H1 (cell line): ENCODE measurements at regions not wholly inside any gene's neighbourhood (a gene's known extent, or its start where the extent isn't known, plus 50 kb on each side); places are given as distances from the start of the nearest gene placed in this dataset.

Experiments used
- EP300 ChIP-seq, 2 experiments: IDR thresholded peaks; 1 replicate in 1 of 2; 2 replicates in 1 of 2; pipeline ENCODE4 v1.6.1; 2011 to 2012; ENCODE audit warnings: low read depth in 2 of 2, low read length in 2 of 2, mild to moderate bottlenecking in 2 of 2, borderline replicate concordance in 1 of 2, inconsistent platforms in 1 of 2, moderate library complexity in 1 of 2
- HDAC6 ChIP-seq: IDR thresholded peaks from one replicate; pipeline ENCODE4 v1.7.1; 2012; ENCODE audit warnings: low read depth, mild to moderate bottlenecking, inconsistent platforms, low read length, moderate library complexity
- JUN ChIP-seq: IDR thresholded peaks from 2 replicates; pipeline ENCODE4 v1.6.1; 2011; ENCODE audit warnings: low read depth, mild to moderate bottlenecking, improper control_type of control experiment, low read length
- KDM5A ChIP-seq: fragments of 200-600 bp; IDR thresholded peaks from 2 replicates; pipeline ENCODE4 v1.7.1; 2012; ENCODE audit warnings: mild to moderate bottlenecking, low read length, inconsistent platforms, mixed read lengths
- PHF8 ChIP-seq: fragments of 200-600 bp; sonication (generic); conservative IDR thresholded peaks from 2 replicates; pipeline ENCODE4 v1.7.1; 2012; ENCODE audit warnings: low read depth, mild to moderate bottlenecking, inconsistent platforms, low read length, moderate library complexity
- POLR2A ChIP-seq, 2 experiments: IDR thresholded peaks; 1 replicate in 1 of 2; 2 replicates in 1 of 2; pipeline ENCODE4 v1.6.1; 2011; ENCODE audit warnings: low read depth in 2 of 2, low read length in 2 of 2, mild to moderate bottlenecking in 2 of 2; ENCODE audit errors: control extremely low read depth in 1 of 2
- POLR2AphosphoS5 ChIP-seq: IDR thresholded peaks from 2 replicates; pipeline ENCODE4 v1.6.1; 2011; ENCODE audit warnings: low read depth, low read length
- RAD21 ChIP-seq, 2 experiments: IDR thresholded peaks in 1 of 2; conservative IDR thresholded peaks in 1 of 2; 2 replicates each; pipeline ENCODE4 v1.6.1; 2011; ENCODE audit warnings: low read depth in 2 of 2, low read length in 2 of 2, improper control_type of control experiment in 1 of 2, inconsistent platforms in 1 of 2, mild to moderate bottlenecking in 1 of 2, moderate library complexity in 1 of 2
- SP1 ChIP-seq: IDR thresholded peaks from 2 replicates; pipeline ENCODE4 v1.6.1; 2011; ENCODE audit warnings: low read depth, low read length
- SP2 ChIP-seq: IDR thresholded peaks from 2 replicates; pipeline ENCODE4 v1.6.1; 2012; ENCODE audit warnings: mild to moderate bottlenecking, low read length, inconsistent platforms
- TAF1 ChIP-seq: IDR thresholded peaks from 2 replicates; pipeline ENCODE4 v1.6.1; 2011; ENCODE audit warnings: mild to moderate bottlenecking, low read depth, low read length
- TF ChIP-seq, protein P1 (sequence below), 3 experiments: IDR thresholded peaks; 1 replicate in 2 of 3; 2 replicates in 1 of 3; pipeline versions ENCODE4 v1.5.1 to v1.6.1; 2011; ENCODE audit warnings: low read length in 3 of 3, mild to moderate bottlenecking in 3 of 3, inconsistent platforms in 2 of 3, low read depth in 1 of 3, moderate library complexity in 1 of 3; ENCODE audit not compliant: insufficient read depth in 1 of 3; ENCODE audit errors: control extremely low read depth in 1 of 3
- TF ChIP-seq, protein P2 (sequence below): IDR thresholded peaks from 2 replicates; pipeline ENCODE4 v1.6.1; 2012; ENCODE audit warnings: inconsistent platforms

DNA sequence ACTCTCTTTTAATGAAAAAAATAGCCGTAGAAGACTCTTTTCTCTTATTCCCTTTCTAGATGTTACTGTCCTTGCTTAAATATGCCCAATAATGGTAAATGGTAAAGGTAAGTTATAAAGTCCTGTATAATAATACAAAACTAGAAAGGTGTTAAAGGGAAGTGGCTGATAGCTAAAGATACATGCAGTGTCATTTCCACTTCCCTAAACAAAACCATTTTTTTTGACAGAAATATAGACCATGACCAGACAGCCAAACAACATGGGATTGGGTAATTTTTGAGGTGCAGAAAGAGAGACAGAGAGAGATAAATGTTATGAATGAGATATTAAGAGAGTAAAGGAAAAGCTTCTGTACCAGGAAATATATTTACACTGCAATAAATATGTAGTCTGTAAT is 731.7 kb upstream of the REG3G start:
- TF ChIP-seq, protein P1, sequence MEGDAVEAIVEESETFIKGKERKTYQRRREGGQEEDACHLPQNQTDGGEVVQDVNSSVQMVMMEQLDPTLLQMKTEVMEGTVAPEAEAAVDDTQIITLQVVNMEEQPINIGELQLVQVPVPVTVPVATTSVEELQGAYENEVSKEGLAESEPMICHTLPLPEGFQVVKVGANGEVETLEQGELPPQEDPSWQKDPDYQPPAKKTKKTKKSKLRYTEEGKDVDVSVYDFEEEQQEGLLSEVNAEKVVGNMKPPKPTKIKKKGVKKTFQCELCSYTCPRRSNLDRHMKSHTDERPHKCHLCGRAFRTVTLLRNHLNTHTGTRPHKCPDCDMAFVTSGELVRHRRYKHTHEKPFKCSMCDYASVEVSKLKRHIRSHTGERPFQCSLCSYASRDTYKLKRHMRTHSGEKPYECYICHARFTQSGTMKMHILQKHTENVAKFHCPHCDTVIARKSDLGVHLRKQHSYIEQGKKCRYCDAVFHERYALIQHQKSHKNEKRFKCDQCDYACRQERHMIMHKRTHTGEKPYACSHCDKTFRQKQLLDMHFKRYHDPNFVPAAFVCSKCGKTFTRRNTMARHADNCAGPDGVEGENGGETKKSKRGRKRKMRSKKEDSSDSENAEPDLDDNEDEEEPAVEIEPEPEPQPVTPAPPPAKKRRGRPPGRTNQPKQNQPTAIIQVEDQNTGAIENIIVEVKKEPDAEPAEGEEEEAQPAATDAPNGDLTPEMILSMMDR (IDR thresholded peaks at IDR 0.05; ENCODE audit: control extremely low read depth in 1 of 3, insufficient read depth in 1 of 3, low read depth in 1 of 3, low read length in 3 of 3) = no peak
- TF ChIP-seq KDM5A = no peak
- TF ChIP-seq SP2 = no peak
- no peak for TF ChIP-seq EP300 (IDR thresholded peaks at IDR 0.05; ENCODE audit: borderline replicate concordance in 1 of 2, low read depth in 2 of 2, low read length in 2 of 2)
- no peak for TF ChIP-seq POLR2A (IDR thresholded peaks at IDR 0.05; ENCODE audit: control extremely low read depth in 1 of 2, low read depth in 2 of 2, low read length in 2 of 2)
- no peak for TF ChIP-seq PHF8
- TF ChIP-seq HDAC6 = no peak
- TF ChIP-seq POLR2AphosphoS5 = no peak
- no peak for TF ChIP-seq SP1
- TF ChIP-seq RAD21 (IDR thresholded peaks at IDR 0.05 in 1 of 2, conservative IDR thresholded peaks at IDR 0.05 in 1 of 2; ENCODE audit: low read depth in 2 of 2, low read length in 2 of 2) = no peak
- TF ChIP-seq TAF1 = no peak
- TF ChIP-seq, protein P2, sequence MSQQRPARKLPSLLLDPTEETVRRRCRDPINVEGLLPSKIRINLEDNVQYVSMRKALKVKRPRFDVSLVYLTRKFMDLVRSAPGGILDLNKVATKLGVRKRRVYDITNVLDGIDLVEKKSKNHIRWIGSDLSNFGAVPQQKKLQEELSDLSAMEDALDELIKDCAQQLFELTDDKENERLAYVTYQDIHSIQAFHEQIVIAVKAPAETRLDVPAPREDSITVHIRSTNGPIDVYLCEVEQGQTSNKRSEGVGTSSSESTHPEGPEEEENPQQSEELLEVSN = no peak
- TF ChIP-seq JUN = no peak
